HG03521 (cell line): ENCODE measurements at regions not wholly inside any gene's neighbourhood (a gene's known extent, or its start where the extent isn't known, plus 50 kb on each side); places are given as distances from the start of the nearest gene placed in this dataset.

ENCODE experiments used
- ATAC-seq: cut with Tn5 transposase; IDR thresholded peaks from one replicate; pipeline ENCODE4 v1.9.1; 2021; ENCODE audit warnings: mild to moderate bottlenecking, moderate library complexity; ENCODE audit not compliant: unreplicated experiment

- no peak for ATAC-seq
Observed at GRCh38 chr7:112887976-112888375, 97.8 kb upstream of the TMEM168 start.

- ATAC-seq = no peak
Observed at GRCh38 chr7:112887337-112887736, 97.1 kb upstream of the TMEM168 start.

GRCh38 chr7:112886208-112886607 is 96.0 kb upstream of the TMEM168 start:
- ATAC-seq = no peak

- no peak for ATAC-seq
Observed at GRCh38 chr7:112882991-112883390, 92.8 kb upstream of the TMEM168 start.

DNA sequence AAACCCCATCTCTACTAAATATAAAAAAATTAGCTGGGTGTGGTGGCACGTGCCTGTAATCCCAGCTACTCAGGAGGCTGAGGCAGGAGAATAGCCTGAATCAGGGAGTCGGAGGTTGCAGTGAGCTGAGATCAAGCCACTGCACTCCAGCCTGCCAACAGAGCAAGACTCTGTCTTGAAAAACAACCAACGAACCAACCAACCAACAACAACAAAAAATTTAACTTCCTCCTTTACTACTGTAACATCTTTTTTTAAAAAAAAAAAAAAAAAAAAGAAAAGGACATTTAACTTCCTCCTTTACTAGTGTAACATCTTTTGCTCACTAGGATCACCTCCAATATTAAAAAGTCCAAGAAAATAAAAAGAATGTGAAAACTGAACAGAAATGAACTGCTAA is 92.3 kb upstream of the TMEM168 start:
- no peak for ATAC-seq

DNA sequence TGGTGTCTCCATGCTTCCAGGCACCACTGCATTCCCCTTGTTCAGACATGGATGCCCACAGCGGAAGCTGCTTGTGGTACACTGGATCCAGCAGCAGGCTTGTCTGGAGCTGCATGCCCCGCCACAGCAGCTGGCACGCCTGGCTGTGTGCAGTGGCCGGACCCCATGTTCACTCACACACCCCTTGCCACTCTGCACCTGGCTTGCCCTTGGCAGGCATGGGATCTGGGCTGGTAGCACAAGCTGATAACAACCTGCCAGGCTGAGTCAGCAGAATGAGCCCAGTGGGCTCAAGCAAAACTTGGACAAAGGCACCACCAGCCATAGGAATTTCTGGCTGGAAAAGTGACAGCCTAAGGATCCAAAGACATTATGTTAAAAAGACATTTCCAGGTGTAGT is 91.8 kb upstream of the TMEM168 start:
- ATAC-seq = no peak

GRCh38 chr7:112880818-112881418 is 90.7 kb upstream of the TMEM168 start:
- ATAC-seq = no peak

DNA sequence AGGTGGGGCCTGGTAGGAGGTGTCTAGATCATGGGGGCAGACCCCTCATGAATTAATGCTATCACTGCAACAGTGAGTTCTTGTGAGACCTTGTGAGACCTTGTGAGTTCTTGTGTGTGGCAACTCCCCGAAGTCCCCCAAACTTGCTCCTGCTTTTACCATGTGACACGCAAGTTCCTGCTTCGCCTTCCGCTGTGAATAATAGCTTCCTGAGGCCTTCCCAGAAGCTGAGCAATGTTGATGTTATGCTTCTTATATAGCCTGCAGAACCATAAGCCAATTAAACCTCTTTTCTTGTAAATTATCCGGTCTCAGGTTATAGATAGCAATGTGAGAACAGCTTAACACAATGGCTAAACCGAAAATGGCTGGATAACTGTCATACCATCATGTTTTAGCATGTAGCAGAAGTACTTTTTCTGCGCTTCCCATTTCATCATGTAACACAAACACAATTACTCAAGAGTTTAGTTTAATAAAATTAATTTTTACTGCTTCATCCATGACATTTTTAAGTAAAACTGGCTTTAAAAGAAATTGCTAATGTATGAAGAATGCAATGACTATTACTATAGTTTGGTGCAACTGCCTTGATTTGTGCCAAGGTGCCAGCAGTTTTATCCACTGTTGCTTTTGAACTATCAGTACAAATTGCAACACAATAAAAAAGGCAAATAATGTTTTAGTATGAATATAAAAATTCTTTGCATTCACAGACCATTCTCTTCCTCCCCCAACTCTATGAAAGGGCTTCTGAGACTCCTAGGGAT is 87.7 kb upstream of the TMEM168 start:
- no peak for ATAC-seq

DNA sequence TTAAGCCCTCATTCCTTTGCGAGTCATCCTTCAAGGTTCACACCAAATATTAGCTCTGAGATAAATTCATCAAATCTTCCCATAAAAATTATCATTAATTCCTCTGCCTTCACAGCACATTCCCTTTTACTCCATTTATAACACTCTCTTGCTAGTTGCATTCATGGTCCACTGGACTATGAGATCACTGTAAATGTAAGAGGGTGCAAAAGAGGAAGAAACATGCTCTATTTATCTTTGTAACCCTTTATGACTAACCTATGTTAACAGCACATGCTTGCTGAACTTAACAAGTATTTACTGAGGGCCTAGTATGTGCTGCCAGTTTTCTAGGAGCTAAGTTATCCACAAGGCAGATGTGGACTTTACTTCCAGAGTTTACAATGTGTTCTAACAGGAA is 86.7 kb upstream of the TMEM168 start:
- ATAC-seq = no peak

DNA sequence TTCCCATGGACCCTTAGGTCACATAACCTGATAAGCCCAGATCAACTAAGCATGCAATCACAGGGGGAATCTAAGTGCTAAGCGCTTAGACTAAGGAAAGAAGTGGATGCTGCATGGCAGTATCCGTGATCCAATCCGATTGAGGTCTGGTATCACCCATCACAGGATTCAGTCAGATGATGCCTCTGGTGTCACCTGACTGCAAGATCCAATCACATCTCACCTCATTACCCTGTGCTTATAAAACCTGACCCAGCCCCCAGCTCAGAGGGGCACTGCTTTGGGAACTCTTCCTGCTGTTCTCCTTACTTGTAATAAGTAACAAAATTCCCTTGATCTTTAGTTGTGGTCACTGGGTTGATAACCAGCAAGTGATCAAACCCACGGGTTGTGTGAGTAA is 84.7 kb upstream of the TMEM168 start:
- no peak for ATAC-seq

DNA sequence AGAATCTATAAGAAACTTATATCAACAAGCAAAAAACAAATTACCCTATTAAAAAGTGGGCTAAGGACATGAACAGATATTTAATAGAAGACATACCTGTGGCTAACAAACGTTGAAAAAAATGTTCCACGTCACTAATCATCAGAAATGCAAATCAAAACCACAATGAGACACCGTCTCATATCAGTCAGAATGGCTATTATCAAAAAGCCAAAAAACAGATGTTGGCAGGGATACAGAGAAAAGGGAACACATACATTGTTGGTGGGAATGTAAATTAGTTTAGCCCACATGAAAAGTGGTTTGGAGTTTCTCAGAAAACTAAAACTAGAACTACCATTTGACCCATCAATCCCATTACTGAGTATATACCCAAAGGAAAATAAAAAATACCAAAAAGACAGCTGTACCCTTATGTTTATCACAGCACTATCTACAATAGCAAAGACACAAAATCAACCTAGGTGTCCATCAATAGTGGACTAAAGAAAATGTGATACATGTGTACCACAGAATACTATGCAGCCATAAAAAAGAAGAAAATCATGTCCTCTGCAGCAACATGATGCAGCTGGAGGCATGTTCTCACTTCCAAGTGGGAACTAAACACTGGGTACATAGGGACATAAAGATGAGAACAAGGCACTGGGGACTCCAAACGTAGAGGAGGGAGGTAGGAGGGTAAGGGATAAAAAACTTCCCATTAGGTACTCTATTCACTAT is 83.8 kb upstream of the TMEM168 start:
- ATAC-seq = peak; percentile 41

- ATAC-seq = peak; percentile 44
Observed at GRCh38 chr7:112869111-112869774, 79.0 kb upstream of the TMEM168 start.

- ATAC-seq = no peak
Observed at GRCh38 chr7:112868609-112869008, 78.4 kb upstream of the TMEM168 start.

DNA sequence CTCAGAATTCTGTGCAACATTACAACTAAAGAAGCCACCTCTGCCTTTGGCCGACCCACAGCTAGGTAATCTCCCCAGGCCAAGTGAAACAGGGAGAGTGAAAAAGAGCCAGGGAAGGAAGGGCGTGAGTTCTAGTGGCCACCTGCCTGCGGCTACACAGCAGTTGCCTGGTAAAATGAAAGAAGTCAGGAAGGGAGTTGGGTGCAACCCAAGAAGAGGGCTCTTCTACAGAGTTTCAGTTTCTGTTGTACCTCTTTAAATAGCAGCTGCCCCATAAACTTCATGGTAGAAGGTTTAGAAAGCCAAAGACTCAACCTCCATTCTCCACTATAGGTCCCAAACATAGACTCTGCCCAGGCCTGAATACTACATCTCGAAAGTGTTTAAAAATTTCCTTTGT is 76.2 kb upstream of the TMEM168 start:
- ATAC-seq = peak; percentile 98

- no peak for ATAC-seq
Observed at GRCh38 chr7:112864380-112864779, 74.2 kb upstream of the TMEM168 start.

DNA sequence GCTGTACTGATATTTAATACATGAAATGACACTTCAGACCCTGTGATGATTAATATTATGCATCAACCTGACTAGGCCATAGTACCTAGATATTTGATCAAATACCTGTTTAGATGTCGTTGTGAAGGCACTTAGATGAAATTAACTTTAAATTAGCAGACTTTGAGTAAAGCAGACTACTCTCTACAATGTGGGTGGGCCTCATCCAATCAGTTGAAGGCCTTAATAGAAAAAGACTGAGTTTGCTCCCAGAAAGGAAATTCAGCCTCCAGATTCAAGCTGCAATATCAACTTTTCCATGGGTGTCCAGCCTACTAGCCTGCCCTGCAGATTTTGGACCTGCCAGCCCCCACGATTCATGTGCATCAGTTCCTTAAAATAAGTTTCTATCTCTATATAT is 68.6 kb upstream of the TMEM168 start:
- no peak for ATAC-seq

DNA sequence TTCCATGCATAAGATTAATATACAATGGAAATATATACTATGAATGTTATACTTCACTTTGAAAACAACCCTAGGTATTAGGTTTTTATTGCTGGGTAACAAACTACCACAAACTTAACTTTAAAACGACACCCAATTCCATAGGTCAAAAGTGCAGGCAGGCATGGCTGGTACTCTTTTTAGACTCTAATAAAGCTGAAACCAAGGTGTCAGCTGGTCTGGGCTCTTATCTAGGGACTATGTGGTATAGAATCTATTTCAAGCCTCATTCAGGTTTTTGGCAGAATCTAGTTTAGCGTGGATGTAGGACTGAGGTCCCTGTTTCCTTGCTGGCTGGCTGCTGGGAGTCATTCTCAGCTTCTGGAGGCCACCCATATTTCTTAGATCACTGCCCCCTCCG is 65.0 kb upstream of the TMEM168 start:
- ATAC-seq = no peak

- no peak for ATAC-seq
Observed at GRCh38 chr7:112854169-112854568, 64.0 kb upstream of the TMEM168 start.

GRCh38 chr7:112853422-112853821 is 63.2 kb upstream of the TMEM168 start:
- no peak for ATAC-seq

- no peak for ATAC-seq
Observed at GRCh38 chr7:112843151-112843550, 53.0 kb upstream of the TMEM168 start.
